ENCODE measurements at regions not wholly inside any gene's neighbourhood (a gene's known extent, or its start where the extent isn't known, plus 50 kb on each side); places are given as distances from the start of the nearest gene placed in this dataset.

- DNase-seq, result no peak
- Mint-ChIP-seq H3K27ac (no peak overlapping the region), H3K36me3 (ENCODE audit: low read depth) (peaks cover 4% of the 10 kb centered on the region), H3K4me3 (no peak overlapping the region), H3K27me3 (ENCODE audit: low read depth) (no peaks in the 10 kb centered on the region), H3K9me3 (ENCODE audit: insufficient read depth) (no peaks in the 10 kb centered on the region), H3K4me1 (ENCODE audit: low read depth) (peaks cover 44% of the 10 kb centered on the region)
- CTCF ChIA-PET, result no interaction called here
- ATAC-seq, result no peak
- POLR2A ChIA-PET, result no interaction called here
Measured at GRCh38 chr5:81854915-81855314, 104.0 kb upstream of the SSBP2 start.

- H3K4me1 Mint-ChIP-seq (ENCODE audit: low read depth), result peaks cover 46% of the 10 kb centered on the region
- no peak for DNase-seq
- H3K27ac Mint-ChIP-seq, result no peak overlapping the region
- H3K4me3 Mint-ChIP-seq, result no peak overlapping the region
- H3K27me3 Mint-ChIP-seq (ENCODE audit: low read depth), result no peaks in the 10 kb centered on the region
- no peak for ATAC-seq
- H3K9me3 Mint-ChIP-seq (ENCODE audit: insufficient read depth), result no peaks in the 10 kb centered on the region
- POLR2A ChIA-PET, result no interaction called here
- H3K36me3 Mint-ChIP-seq (ENCODE audit: low read depth), result peaks cover 4% of the 10 kb centered on the region
- CTCF ChIA-PET, result no interaction called here
Measured at GRCh38 chr5:81854485-81854884, 103.6 kb upstream of the SSBP2 start.

- Mint-ChIP-seq H3K4me3 (peak overlapping the region; percentile 83), H3K36me3 (ENCODE audit: low read depth) (peaks cover 4% of the 10 kb centered on the region), H3K27ac (peak overlapping the region; percentile 81), H3K27me3 (ENCODE audit: low read depth) (no peaks in the 10 kb centered on the region), H3K9me3 (ENCODE audit: insufficient read depth) (no peaks in the 10 kb centered on the region), H3K4me1 (ENCODE audit: low read depth) (peaks cover 46% of the 10 kb centered on the region)
- DNase-seq (no peak), ATAC-seq (no peak)
- ChIA-PET POLR2A (interaction anchor here (3.1 to 3.9 kb wide), 3 partner anchors 74 to 118 kb away, joined by 18 to 139 read pairs (median 20); partner anchors contain the start of genes ATG10 and SSBP2), CTCF (interaction anchor here (2.5 to 5.6 kb wide), 3 partner anchors 14 to 427 kb away, joined by 5 to 40 read pairs (median 35); partner anchors contain the start of gene SSBP2)
Measured at GRCh38 chr5:81853030-81853357, 102.1 kb upstream of the SSBP2 start.

- H3K27ac Mint-ChIP-seq, result peak overlapping the region; percentile 81
- H3K4me3 Mint-ChIP-seq, result peak overlapping the region; percentile 83
- POLR2A ChIA-PET, result interaction anchor here (0.6 to 3.9 kb wide), 8 partner anchors 20 to 119 kb away, joined by 3 to 139 read pairs (median 4); partner anchors contain the start of genes ATG10 and SSBP2
- peaks cover 46% of the 10 kb centered on the region for H3K4me1 Mint-ChIP-seq (ENCODE audit: low read depth)
- CTCF ChIA-PET, result interaction anchor here (1.2 to 5.6 kb wide), 9 partner anchors 13 to 427 kb away, joined by 4 to 40 read pairs (median 8); partner anchors contain the start of gene SSBP2
- DNase-seq (no peak), ATAC-seq (peak; percentile 17)
- H3K27me3 Mint-ChIP-seq (ENCODE audit: low read depth), result no peaks in the 10 kb centered on the region
- H3K36me3 Mint-ChIP-seq (ENCODE audit: low read depth), result peaks cover 4% of the 10 kb centered on the region
- no peaks in the 10 kb centered on the region for H3K9me3 Mint-ChIP-seq (ENCODE audit: insufficient read depth)
Measured at GRCh38 chr5:81852291-81853029, 101.6 kb upstream of the SSBP2 start.

DNA sequence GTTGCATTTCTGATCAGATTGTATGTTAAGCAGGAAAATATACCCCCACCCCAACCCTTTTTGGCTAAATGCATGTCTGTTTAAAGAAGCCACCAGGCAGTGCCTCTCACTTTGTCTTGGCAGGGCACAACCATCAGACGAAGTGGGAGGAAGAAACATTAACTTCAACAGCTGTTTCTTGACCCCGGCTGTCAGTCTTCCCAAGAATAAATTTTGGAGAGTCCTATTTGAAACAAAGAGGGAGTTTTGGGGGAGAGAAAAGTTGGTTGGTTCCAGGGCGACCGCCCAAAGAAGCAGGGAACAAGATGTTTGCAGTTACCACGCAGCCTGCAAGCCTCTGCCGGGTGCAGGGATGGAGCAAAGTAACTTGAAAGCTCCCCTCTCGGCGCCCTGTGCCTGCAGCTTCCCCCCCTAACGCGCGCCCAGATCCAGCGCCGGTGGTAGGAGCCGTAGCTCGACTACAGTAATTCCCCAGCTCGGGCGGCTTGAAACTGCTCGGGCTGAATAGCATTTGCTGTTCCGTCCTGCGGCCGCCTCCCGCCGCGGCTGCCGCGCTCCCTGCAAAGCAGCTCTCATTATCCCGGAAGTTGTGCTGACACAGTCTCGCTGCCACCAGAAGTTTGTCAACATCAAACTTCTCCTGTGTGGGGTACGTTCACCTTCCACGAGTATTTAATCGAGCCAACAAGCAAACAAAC, 100.7 kb upstream of the SSBP2 start:
- DNase-seq (peak; percentile 93), ATAC-seq (peak; percentile 89)
- Mint-ChIP-seq H3K27ac (peak overlapping the region; percentile 93), H3K36me3 (ENCODE audit: low read depth) (peaks cover 4% of the 10 kb centered on the region), H3K9me3 (ENCODE audit: insufficient read depth) (no peaks in the 10 kb centered on the region), H3K4me1 (ENCODE audit: low read depth) (peaks cover 43% of the 10 kb centered on the region), H3K27me3 (ENCODE audit: low read depth) (no peaks in the 10 kb centered on the region), H3K4me3 (peak overlapping the region; percentile 83)
- POLR2A ChIA-PET, result interaction anchor here (0.6 to 3.9 kb wide), 13 partner anchors 13 to 550 kb away, joined by 3 to 139 read pairs (median 4); partner anchors contain the start of genes ATG10 and SSBP2
- CTCF ChIA-PET, result interaction anchor here (0.8 to 5.6 kb wide), 11 partner anchors 12 to 458 kb away, joined by 3 to 40 read pairs (median 7); partner anchors contain the start of gene SSBP2

DNA sequence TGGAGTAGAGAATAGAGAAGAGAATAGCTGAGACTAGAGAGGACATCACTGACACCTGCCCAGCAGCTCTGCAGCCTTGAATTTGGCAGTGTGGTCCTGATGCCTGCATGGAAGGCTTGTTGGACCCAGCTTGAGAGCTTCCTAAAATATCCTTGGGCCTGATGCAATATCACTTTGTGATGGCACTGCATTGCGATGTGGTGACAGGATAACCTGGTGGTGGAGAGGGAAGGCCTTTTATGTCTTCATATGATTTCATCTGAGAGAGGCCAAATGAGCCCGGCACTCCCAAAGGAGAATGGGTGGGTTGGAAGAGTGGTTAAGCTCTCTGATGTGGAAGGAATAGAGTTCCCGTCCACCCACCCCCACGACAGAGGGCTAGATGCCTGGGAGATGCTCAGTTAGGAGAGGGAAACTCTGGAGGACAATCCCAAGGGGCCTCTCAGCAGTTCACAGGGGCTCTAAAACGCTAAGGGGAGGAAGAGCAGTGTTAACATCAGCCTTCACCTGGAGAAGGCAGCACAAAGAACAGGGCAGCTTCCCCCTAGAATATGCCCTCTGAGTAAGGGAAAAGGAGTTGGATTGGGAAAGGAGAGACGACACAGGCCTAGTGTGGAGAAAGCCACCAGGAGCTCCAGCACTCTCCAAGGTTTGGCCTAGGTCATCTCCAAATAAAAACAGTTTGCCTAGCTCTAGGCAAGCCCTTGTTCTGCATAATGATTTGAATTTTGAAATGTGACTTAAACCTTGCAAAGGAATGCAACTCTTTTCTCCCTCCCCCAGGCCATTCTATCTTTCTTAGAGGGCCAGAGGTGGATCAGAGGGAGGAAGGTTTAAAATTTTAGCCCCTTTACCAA, 99.8 kb upstream of the SSBP2 start:
- Mint-ChIP-seq H3K27me3 (ENCODE audit: low read depth) (no peaks in the 10 kb centered on the region), H3K27ac (peak overlapping the region; percentile 93), H3K4me1 (ENCODE audit: low read depth) (peaks cover 43% of the 10 kb centered on the region), H3K36me3 (ENCODE audit: low read depth) (peaks cover 4% of the 10 kb centered on the region), H3K9me3 (ENCODE audit: insufficient read depth) (no peaks in the 10 kb centered on the region), H3K4me3 (peak overlapping the region; percentile 83)
- ChIA-PET CTCF (interaction anchor here (0.8 to 5.6 kb wide), 12 partner anchors 12 to 458 kb away, joined by 3 to 40 read pairs (median 6); partner anchors contain the start of gene SSBP2), POLR2A (interaction anchor here (0.8 to 3.9 kb wide), 7 partner anchors 12 to 549 kb away, joined by 3 to 139 read pairs (median 5); partner anchors contain the start of genes ATG10 and SSBP2)
- ATAC-seq, result no peak
- DNase-seq, result no peak

DNA sequence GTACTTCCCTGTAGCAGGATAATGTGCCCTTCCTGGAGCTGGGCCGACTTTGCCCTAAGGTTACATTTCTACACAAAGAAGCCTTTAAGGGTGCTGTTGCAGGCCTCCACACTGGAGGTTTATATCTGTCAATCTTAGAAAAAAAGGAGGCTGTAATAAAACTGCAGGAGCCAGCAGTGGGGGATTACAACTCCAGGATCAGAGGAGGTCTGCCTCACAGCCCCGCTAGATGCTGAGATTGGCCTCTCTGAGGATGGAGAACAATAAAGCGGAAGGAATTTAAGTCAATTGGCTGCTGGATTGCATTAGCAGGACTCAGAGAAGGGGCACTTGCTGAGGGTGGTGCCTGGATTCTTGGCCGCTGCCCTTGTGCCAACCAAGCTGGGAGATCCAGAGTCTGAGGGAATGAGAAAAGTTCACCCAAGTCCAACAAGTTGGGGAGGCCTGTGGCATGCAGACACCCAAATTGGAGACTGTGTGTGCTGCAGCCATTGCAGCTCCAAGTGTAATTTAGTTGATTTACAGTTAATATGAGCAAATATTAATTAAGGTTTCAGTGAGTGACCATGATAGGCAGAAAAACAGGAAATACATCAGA, 99.0 kb upstream of the SSBP2 start:
- H3K36me3 Mint-ChIP-seq (ENCODE audit: low read depth), result peaks cover 4% of the 10 kb centered on the region
- H3K4me1 Mint-ChIP-seq (ENCODE audit: low read depth), result peaks cover 41% of the 10 kb centered on the region
- peak overlapping the region; percentile 64 for H3K27ac Mint-ChIP-seq
- no peaks in the 10 kb centered on the region for H3K27me3 Mint-ChIP-seq (ENCODE audit: low read depth)
- POLR2A ChIA-PET, result interaction anchor here (3.3 to 3.9 kb wide), 2 partner anchors 99 to 122 kb away, joined by 20 to 139 read pairs; partner anchors contain the start of genes ATG10 and SSBP2
- CTCF ChIA-PET, result interaction anchor here (1.3 to 5.6 kb wide), 5 partner anchors 11 to 376 kb away, joined by 3 to 40 read pairs (median 7); partner anchors contain the start of gene SSBP2
- no peaks in the 10 kb centered on the region for H3K9me3 Mint-ChIP-seq (ENCODE audit: insufficient read depth)
- DNase-seq (no peak), ATAC-seq (no peak)
- H3K4me3 Mint-ChIP-seq, result peak overlapping the region; percentile 83

- Mint-ChIP-seq H3K4me1 (ENCODE audit: low read depth) (peaks cover 33% of the 10 kb centered on the region), H3K36me3 (ENCODE audit: low read depth) (peaks cover 4% of the 10 kb centered on the region), H3K9me3 (ENCODE audit: insufficient read depth) (no peaks in the 10 kb centered on the region), H3K4me3 (no peak overlapping the region), H3K27ac (no peak overlapping the region), H3K27me3 (ENCODE audit: low read depth) (no peaks in the 10 kb centered on the region)
- POLR2A ChIA-PET, result no interaction called here
- CTCF ChIA-PET, result interaction anchor here (1.6 to 5.6 kb wide), 2 partner anchors 9 to 317 kb away, joined by 4 to 40 read pairs; no protein-coding TSS in a partner anchor
- DNase-seq, result no peak
- no peak for ATAC-seq
Measured at GRCh38 chr5:81848362-81848880, 97.5 kb upstream of the SSBP2 start.

DNA sequence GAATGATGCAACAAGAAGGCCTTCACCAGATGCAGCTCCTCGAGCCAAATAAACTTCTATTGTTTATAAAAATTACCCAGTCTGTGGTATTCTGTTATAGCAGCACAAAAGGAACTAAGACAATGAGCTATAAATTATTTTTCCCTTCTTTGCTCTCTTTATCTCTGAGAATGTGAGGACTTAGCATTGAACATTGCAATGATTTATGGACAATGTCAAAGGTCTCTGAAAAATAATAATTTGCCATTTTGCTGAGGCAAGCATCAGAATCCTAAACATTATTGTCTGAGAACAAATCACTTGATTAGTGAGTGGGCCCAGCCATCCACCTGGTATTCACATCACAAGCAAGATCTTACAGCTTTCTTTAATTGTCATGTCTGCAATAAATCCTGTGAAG, 95.4 kb upstream of the SSBP2 start:
- peaks cover 16% of the 10 kb centered on the region for H3K4me1 Mint-ChIP-seq (ENCODE audit: low read depth)
- H3K27me3 Mint-ChIP-seq (ENCODE audit: low read depth), result no peaks in the 10 kb centered on the region
- no peak overlapping the region for H3K4me3 Mint-ChIP-seq
- no peak for ATAC-seq
- DNase-seq, result no peak
- H3K36me3 Mint-ChIP-seq (ENCODE audit: low read depth), result peaks cover 2% of the 10 kb centered on the region
- ChIA-PET POLR2A (interaction anchor here (1.0 kb wide), 1 partner anchor 94 kb away, joined by 3 read pairs; no protein-coding TSS in a partner anchor), CTCF (interaction anchor here (0.8 to 1.6 kb wide), 2 partner anchors 8 to 308 kb away, joined by 3 to 5 read pairs; no protein-coding TSS in a partner anchor)
- no peaks in the 10 kb centered on the region for H3K9me3 Mint-ChIP-seq (ENCODE audit: insufficient read depth)
- no peak overlapping the region for H3K27ac Mint-ChIP-seq

- Mint-ChIP-seq H3K4me3 (no peak overlapping the region), H3K27ac (no peak overlapping the region), H3K4me1 (ENCODE audit: low read depth) (no peaks in the 10 kb centered on the region), H3K36me3 (ENCODE audit: low read depth) (no peaks in the 10 kb centered on the region), H3K9me3 (ENCODE audit: insufficient read depth) (no peaks in the 10 kb centered on the region), H3K27me3 (ENCODE audit: low read depth) (no peaks in the 10 kb centered on the region)
- no peak for DNase-seq
- ATAC-seq, result no peak
- ChIA-PET POLR2A (no interaction called here), CTCF (no interaction called here)
Measured at GRCh38 chr5:81843845-81844244, 92.9 kb upstream of the SSBP2 start.
